IMR-90 (cell line): ENCODE measurements at regions not wholly inside any gene's neighbourhood (a gene's known extent, or its start where the extent isn't known, plus 50 kb on each side); places are given as distances from the start of the nearest gene placed in this dataset.

Experiments
- CEBPB ChIP-seq: IDR thresholded peaks from 2 replicates; pipeline ENCODE4 v1.6.1; 2012; ENCODE audit warnings: low read depth, low read length, improper control_type of control experiment
- FOS ChIP-seq: fragments of 150-350 bp; IDR thresholded peaks from 2 replicates; pipeline ENCODE4 v1.6.1; 2016; ENCODE audit warnings: low read depth, low read length
- MAZ ChIP-seq: IDR thresholded peaks from 2 replicates; pipeline ENCODE4 v1.6.1; 2012; ENCODE audit warnings: low read depth, mild to moderate bottlenecking, low read length, improper control_type of control experiment, moderate library complexity, borderline replicate concordance
- MXI1 ChIP-seq: IDR thresholded peaks from 2 replicates; pipeline ENCODE4 v1.6.1; 2012; ENCODE audit warnings: low read depth, mild to moderate bottlenecking, low read length, moderate library complexity, borderline replicate concordance
- POLR2A ChIP-seq: IDR thresholded peaks from 2 replicates; pipeline ENCODE4 v1.6.1; 2012; ENCODE audit warnings: mild to moderate bottlenecking, low read depth, low read length
- RAD21 ChIP-seq: IDR thresholded peaks from 2 replicates; pipeline ENCODE4 v1.6.1; 2012; ENCODE audit warnings: low read length, improper control_type of control experiment
- RCOR1 ChIP-seq: IDR thresholded peaks from 2 replicates; pipeline ENCODE4 v1.6.1; 2012; ENCODE audit warnings: mild to moderate bottlenecking, low read length, improper control_type of control experiment; ENCODE audit not compliant: insufficient replicate concordance
- RFX5 ChIP-seq: IDR thresholded peaks from 2 replicates; pipeline ENCODE4 v1.8.0; 2012; ENCODE audit warnings: low read depth, mild to moderate bottlenecking, low read length, moderate library complexity
- TF ChIP-seq, protein P1 (sequence below): conservative IDR thresholded peaks from 2 replicates; pipeline ENCODE4 v1.5.1; 2012; ENCODE audit warnings: mild to moderate bottlenecking, low read depth, low read length, improper control_type of control experiment
- TF ChIP-seq, protein P2 (sequence below): fragments of 150-350 bp; IDR thresholded peaks from 2 replicates; pipeline ENCODE4 v1.6.1; 2016; ENCODE audit warnings: low read depth, mild to moderate bottlenecking, low read length, moderate library complexity, borderline replicate concordance
- TF ChIP-seq, protein P3 (sequence below): fragments of 150-350 bp; IDR thresholded peaks from 2 replicates; pipeline ENCODE4 v1.6.1; 2017; ENCODE audit warnings: mild to moderate bottlenecking, antibody characterized with exemption, low read length, low read depth

DNA sequence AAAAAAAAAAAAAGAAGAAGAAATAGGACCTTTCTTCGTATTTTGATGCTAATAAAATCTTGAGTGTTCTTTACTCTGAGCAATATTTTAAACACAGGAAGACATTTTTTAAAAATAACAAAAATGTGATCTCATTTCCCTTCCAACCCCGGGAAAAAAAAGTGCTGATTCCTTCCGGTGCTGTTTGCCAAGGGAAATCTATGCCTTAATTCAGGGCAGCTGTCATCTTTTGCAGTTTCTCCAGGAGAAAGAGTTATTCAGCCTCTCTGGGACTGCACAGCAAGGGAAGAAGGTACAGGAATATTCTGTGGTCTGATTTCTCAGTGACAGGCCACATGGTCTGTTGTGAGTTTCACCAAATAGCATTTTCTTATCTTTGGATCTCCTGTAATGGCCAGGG, 291.9 kb upstream of the IRX1 start:
- TF ChIP-seq, protein P1, sequence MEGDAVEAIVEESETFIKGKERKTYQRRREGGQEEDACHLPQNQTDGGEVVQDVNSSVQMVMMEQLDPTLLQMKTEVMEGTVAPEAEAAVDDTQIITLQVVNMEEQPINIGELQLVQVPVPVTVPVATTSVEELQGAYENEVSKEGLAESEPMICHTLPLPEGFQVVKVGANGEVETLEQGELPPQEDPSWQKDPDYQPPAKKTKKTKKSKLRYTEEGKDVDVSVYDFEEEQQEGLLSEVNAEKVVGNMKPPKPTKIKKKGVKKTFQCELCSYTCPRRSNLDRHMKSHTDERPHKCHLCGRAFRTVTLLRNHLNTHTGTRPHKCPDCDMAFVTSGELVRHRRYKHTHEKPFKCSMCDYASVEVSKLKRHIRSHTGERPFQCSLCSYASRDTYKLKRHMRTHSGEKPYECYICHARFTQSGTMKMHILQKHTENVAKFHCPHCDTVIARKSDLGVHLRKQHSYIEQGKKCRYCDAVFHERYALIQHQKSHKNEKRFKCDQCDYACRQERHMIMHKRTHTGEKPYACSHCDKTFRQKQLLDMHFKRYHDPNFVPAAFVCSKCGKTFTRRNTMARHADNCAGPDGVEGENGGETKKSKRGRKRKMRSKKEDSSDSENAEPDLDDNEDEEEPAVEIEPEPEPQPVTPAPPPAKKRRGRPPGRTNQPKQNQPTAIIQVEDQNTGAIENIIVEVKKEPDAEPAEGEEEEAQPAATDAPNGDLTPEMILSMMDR: no peak
- TF ChIP-seq CEBPB (no peak), POLR2A (no peak), FOS (no peak), RCOR1 (no peak), MXI1 (no peak), MAZ (no peak), RFX5 (no peak), RAD21 (no peak)
- TF ChIP-seq, protein P2, sequence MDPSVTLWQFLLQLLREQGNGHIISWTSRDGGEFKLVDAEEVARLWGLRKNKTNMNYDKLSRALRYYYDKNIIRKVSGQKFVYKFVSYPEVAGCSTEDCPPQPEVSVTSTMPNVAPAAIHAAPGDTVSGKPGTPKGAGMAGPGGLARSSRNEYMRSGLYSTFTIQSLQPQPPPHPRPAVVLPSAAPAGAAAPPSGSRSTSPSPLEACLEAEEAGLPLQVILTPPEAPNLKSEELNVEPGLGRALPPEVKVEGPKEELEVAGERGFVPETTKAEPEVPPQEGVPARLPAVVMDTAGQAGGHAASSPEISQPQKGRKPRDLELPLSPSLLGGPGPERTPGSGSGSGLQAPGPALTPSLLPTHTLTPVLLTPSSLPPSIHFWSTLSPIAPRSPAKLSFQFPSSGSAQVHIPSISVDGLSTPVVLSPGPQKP: no peak
- TF ChIP-seq, protein P3, sequence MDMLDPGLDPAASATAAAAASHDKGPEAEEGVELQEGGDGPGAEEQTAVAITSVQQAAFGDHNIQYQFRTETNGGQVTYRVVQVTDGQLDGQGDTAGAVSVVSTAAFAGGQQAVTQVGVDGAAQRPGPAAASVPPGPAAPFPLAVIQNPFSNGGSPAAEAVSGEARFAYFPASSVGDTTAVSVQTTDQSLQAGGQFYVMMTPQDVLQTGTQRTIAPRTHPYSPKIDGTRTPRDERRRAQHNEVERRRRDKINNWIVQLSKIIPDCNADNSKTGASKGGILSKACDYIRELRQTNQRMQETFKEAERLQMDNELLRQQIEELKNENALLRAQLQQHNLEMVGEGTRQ: no peak
